ENCODE measurements at regions not wholly inside any gene's neighbourhood (a gene's known extent, or its start where the extent isn't known, plus 50 kb on each side); places are given as distances from the start of the nearest gene placed in this dataset.
"Not testable (repeated sequence)": the region's sequence is repeated elsewhere in the genome, so short reads cannot be mapped to it uniquely, and the experiment has no call there.

- ATAC-seq, result peak; percentile 7
Measured at GRCh38 chr2:111430817-111431661, 310.3 kb downstream of the BCL2L11 start.

- ATAC-seq, result not testable (repeated sequence)
Measured at GRCh38 chr2:111432423-111432822, 311.7 kb downstream of the BCL2L11 start.

- not testable (repeated sequence) for ATAC-seq
Measured at GRCh38 chr2:111432916-111433499, 312.3 kb downstream of the BCL2L11 start.

- not testable (repeated sequence) for ATAC-seq
Measured at GRCh38 chr2:111433892-111434607, 313.3 kb downstream of the BCL2L11 start.

- ATAC-seq, result not testable (repeated sequence)
Measured at GRCh38 chr2:111434608-111434939, 313.9 kb downstream of the BCL2L11 start.

DNA sequence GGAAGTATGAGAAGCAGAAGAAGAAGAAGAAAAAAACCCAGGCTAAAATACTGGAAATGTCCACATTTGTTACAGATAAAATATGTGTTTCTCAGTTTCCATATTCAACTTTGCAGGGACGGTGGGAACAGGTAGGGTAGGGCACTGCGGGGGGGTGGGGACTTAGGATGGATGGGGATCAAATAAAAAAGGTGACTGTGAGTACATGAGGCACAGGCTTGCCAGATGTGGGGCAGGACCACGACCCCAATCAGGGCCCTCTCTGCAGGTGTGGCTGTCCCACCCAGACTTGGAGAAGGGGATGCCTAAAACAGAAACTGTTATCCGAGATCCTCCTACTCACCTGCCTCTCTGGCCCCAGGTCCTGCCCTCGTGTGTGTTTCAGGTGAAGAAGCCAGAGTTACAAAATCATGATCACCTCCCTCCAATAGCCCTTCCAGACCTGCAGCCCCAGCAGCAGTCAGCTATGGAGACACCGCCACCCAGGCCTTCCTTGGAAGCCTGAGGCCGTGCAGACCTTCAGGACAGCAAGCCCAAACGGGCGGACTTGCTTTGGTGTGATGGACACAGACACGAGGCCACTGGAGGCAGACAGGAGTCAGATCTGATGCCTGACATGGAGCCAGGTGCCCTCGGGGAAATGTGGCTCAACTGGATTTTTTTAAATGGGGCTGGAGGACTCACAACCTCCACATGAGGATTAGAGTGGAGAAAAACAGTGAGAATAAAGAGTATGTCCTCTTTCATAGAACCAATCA lies 315.0 kb downstream of the BCL2L11 start:
- ATAC-seq, result not testable (repeated sequence)

DNA sequence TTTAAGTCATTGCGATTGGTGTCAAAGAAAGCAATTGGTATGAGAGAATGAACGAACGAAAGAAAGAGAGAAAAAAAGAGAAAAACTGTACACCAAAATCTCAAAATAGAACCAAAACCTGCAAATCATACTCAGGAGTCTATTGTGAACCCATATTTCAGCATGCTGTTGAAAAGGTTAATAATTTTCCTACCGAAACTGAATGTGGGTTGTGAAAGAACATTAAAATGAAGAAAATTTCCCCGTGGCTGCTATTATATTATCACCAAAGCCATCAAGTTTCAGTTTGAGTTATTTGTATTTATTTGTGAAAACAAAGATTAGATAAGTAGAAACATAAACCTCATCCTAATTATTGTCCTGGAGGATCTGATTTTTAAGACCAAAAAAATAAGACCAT lies 315.7 kb downstream of the BCL2L11 start:
- not testable (repeated sequence) for ATAC-seq

GRCh38 chr2:111437288-111437990 lies 316.7 kb downstream of the BCL2L11 start:
- not testable (repeated sequence) for ATAC-seq

- ATAC-seq, result not testable (repeated sequence)
Measured at GRCh38 chr2:111438161-111438560, 317.4 kb downstream of the BCL2L11 start.

DNA sequence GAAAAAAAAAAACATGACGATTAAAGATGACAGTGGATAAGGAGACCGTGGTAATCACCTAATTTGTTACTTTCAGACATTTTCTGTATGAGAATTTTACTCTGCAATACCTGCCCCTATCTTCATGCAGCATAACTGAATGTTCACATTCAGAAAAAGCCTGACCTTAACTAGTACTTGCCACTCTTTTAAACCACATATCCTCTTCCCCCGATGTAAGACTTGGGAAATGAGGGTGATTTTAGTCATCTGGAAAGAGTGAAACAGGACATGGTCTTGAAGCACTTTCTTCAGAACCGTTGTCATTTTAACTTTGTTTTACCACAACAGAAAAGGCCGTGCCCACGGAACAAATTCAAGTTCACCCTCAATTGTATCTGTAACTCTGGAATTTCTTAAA lies 318.5 kb downstream of the BCL2L11 start:
- ATAC-seq, result not testable (repeated sequence)

DNA sequence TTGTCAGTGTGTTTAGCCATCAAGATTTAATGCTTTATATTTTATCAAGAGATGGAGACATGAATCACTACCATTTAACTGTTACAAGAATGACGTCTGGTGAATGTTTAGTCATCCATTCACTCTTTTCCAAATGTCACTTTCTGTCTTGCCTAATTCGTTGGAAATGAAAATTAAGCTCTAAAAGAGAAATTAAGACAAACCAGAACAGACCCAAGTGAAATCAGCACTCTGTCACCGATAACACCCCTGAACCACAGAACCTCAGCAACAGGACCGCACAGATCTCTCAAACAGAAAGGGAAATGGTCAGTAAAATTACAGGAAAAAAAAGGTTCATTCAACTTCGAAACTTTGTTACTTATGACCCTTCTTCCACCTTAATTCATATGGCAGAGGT lies 320.9 kb downstream of the BCL2L11 start:
- ATAC-seq, result not testable (repeated sequence)

- peak; percentile 23 for ATAC-seq
Measured at GRCh38 chr2:111442767-111443454, 322.2 kb downstream of the BCL2L11 start.

- ATAC-seq, result not testable (repeated sequence)
Measured at GRCh38 chr2:111444516-111444915, 323.8 kb downstream of the BCL2L11 start.

- ATAC-seq, result not testable (repeated sequence)
Measured at GRCh38 chr2:111445191-111445929, 324.6 kb downstream of the BCL2L11 start.

- ATAC-seq, result not testable (repeated sequence)
Measured at GRCh38 chr2:111445941-111446340, 325.2 kb downstream of the BCL2L11 start.

DNA sequence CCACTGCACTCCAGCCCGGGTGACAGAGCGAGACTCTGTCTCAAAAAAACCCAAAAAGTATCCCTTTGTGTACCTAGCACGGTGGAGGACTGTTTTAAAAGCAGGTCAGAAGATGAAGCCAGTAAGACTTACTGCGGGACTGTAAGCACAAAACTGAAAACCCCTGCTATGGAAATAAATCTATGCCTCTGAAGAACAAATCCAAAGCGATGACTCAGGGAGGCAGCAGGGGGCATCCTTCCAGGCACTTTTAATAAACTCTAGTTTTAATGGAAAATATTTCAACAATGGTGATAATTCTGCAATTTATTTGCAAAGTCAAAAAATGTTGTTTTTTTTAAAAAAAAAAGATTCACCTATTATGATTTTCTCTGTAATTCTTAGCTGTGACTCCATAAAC lies 326.8 kb downstream of the BCL2L11 start:
- not testable (repeated sequence) for ATAC-seq

GRCh38 chr2:111448796-111449195 lies 328.1 kb downstream of the BCL2L11 start:
- not testable (repeated sequence) for ATAC-seq

DNA sequence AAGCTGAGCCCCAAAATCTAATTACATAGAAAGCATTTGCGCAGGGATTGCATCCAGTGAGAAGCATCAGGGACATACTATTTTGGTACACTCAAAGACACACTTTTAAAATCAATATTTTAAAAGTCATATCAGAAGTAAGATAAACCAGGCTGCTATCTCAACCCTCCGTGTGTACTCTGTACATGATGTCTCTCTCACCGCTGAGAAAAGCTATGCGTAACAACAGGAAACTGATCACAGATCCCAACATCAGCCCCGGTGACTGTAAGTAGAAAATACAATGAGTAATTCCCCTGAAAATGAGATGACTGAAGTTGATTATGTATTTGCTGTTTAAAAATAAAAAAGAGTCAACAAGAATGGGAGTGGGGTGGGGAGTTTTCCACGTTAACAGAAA lies 329.8 kb downstream of the BCL2L11 start:
- not testable (repeated sequence) for ATAC-seq

GRCh38 chr2:111451692-111452199 lies 331.0 kb downstream of the BCL2L11 start:
- ATAC-seq, result not testable (repeated sequence)

DNA sequence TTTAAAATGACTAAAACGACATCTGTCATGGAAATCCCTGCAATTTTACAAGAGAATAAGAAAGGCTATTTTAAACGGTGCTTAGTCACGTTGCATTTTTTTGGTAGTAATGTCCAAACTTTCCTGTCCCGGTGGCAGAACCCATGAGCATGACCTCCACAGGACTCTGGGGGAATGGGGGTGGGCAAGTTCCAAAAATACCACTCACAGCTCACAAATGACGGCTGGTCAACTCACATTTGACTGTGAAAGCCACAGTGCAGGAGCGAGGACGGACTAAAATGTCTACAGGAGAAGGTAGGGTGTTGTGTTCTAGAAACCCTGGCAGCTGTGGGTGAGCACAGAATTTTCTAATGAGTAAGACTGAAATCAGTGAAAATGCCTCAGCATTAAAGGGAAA lies 331.5 kb downstream of the BCL2L11 start:
- ATAC-seq, result not testable (repeated sequence)

All from esophagus mucosa (tissue), 1 donor.